ENCODE measurements at regions not wholly inside any gene's neighbourhood (a gene's known extent, or its start where the extent isn't known, plus 50 kb on each side); places are given as distances from the start of the nearest gene placed in this dataset.
"Not testable (repeated sequence)": the region's sequence is repeated elsewhere in the genome, so short reads cannot be mapped to it uniquely, and the experiment has no call there.

DNA sequence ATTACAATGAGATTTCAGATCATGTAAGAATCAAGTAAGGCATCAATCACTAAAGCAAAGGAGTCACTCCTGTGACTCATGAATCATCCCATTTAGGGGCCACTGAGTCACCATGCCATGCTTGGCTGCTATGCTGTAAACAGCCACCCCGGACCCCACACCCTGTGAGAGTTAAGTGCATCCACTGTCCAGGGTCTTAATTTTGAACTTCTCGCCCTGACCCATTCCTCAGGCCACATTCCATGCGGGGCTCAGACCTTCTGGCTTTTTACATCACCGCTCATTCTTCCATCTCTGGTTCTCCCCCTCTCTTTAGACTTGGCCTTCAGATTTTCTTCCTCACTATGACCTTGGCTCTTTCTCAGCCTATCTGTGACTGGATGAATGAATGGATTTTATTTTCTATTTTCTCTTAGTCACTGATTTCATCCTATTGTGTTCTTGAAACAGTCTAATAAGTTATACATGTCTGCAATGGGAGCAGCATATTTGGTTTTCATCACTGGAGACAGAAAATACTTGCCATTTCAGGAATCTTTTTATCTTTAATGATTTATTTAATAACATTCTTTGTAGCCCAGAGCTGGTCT, 239.6 kb downstream of the SKIDA1 start:
- no peaks in the 10 kb centered on the region for H3K79me2 ChIP-seq (ENCODE audit: control insufficient read depth, insufficient read depth, low read length)
- H3K27me3 ChIP-seq (ENCODE audit: control insufficient read depth, insufficient read depth, low read length): no peaks in the 10 kb centered on the region
- no peaks in the 10 kb centered on the region for H4K20me1 ChIP-seq (ENCODE audit: control insufficient read depth, extremely low read depth, insufficient read depth, low read length)
- H3K9ac ChIP-seq (ENCODE audit: insufficient read depth, low read length): no peak overlapping the region
- H2AFZ ChIP-seq (ENCODE audit: low read length): no peak overlapping the region
- peak in 1 of 2 donors; percentile 58 for DNase-seq (ENCODE audit: low read depth in 2 of 2)
- no peaks in the 10 kb centered on the region for H3K36me3 ChIP-seq (ENCODE audit: control insufficient read depth, insufficient read depth, low read length)
- no peak for TF ChIP-seq EZH2 (IDR thresholded peaks at IDR 0.05; ENCODE audit: low read length, missing control alignments)
- TF ChIP-seq, protein P1, sequence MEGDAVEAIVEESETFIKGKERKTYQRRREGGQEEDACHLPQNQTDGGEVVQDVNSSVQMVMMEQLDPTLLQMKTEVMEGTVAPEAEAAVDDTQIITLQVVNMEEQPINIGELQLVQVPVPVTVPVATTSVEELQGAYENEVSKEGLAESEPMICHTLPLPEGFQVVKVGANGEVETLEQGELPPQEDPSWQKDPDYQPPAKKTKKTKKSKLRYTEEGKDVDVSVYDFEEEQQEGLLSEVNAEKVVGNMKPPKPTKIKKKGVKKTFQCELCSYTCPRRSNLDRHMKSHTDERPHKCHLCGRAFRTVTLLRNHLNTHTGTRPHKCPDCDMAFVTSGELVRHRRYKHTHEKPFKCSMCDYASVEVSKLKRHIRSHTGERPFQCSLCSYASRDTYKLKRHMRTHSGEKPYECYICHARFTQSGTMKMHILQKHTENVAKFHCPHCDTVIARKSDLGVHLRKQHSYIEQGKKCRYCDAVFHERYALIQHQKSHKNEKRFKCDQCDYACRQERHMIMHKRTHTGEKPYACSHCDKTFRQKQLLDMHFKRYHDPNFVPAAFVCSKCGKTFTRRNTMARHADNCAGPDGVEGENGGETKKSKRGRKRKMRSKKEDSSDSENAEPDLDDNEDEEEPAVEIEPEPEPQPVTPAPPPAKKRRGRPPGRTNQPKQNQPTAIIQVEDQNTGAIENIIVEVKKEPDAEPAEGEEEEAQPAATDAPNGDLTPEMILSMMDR (conservative IDR thresholded peaks at IDR 0.05 in 1 of 2, IDR thresholded peaks at IDR 0.05 in 1 of 2; ENCODE audit: low read depth in 1 of 2, low read length in 2 of 2): no peak
- no peak overlapping the region for H3K27ac ChIP-seq (ENCODE audit: insufficient read depth, low read length)
- no peak overlapping the region for H3K4me3 ChIP-seq (replicated peaks in 1 of 4; ENCODE audit: control extremely low read depth in 1 of 4, insufficient read depth in 1 of 4, low read depth in 3 of 4, low read length in 4 of 4)
- peaks cover under 1% of the 10 kb centered on the region for H3K4me1 ChIP-seq (ENCODE audit: control insufficient read depth, extremely low read depth, insufficient read depth, low read length)
- no peaks in the 10 kb centered on the region for H3K9me3 ChIP-seq (ENCODE audit: control insufficient read depth, insufficient read depth, low read depth, low read length)
- no peak overlapping the region for H3K4me2 ChIP-seq (ENCODE audit: extremely low read depth, insufficient read depth, low read length)

DNA sequence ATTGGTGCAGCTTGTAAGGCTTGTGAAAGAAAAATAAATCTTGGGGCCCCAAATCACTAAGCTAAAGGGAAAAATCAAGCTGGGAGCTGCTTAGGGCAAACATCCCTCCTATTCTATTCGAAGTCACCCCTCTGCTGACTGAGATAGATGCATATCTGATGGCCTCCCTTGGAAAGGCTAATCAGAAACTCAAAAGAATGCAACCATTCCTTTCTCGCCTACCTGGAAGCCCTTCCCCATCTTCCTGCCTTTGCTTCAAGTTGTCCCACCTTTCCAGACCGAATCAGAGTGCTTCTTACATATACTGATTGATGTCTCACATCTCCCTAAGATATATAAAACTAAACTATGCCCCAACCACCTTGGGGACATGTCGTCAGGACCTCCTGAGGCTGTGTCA, 240.3 kb downstream of the SKIDA1 start:
- no peaks in the 10 kb centered on the region for H4K20me1 ChIP-seq (ENCODE audit: control insufficient read depth, extremely low read depth, insufficient read depth, low read length)
- H3K4me2 ChIP-seq (ENCODE audit: extremely low read depth, insufficient read depth, low read length): no peak overlapping the region
- no peaks in the 10 kb centered on the region for H3K9me3 ChIP-seq (ENCODE audit: control insufficient read depth, insufficient read depth, low read depth, low read length)
- no peaks in the 10 kb centered on the region for H3K27me3 ChIP-seq (ENCODE audit: control insufficient read depth, insufficient read depth, low read length)
- H3K27ac ChIP-seq (ENCODE audit: insufficient read depth, low read length): no peak overlapping the region
- no peak overlapping the region for H3K4me3 ChIP-seq (replicated peaks in 1 of 4; ENCODE audit: control extremely low read depth in 1 of 4, insufficient read depth in 1 of 4, low read depth in 3 of 4, low read length in 4 of 4)
- no peak overlapping the region for H2AFZ ChIP-seq (ENCODE audit: low read length)
- H3K36me3 ChIP-seq (ENCODE audit: control insufficient read depth, insufficient read depth, low read length): no peaks in the 10 kb centered on the region
- DNase-seq (ENCODE audit: low read depth in 2 of 2): no peak
- no peaks in the 10 kb centered on the region for H3K79me2 ChIP-seq (ENCODE audit: control insufficient read depth, insufficient read depth, low read length)
- H3K4me1 ChIP-seq (ENCODE audit: control insufficient read depth, extremely low read depth, insufficient read depth, low read length): no peaks in the 10 kb centered on the region
- no peak overlapping the region for H3K9ac ChIP-seq (ENCODE audit: insufficient read depth, low read length)
- no peak for TF ChIP-seq EZH2 (IDR thresholded peaks at IDR 0.05; ENCODE audit: low read length, missing control alignments)
- TF ChIP-seq, protein P1 (conservative IDR thresholded peaks at IDR 0.05 in 1 of 2, IDR thresholded peaks at IDR 0.05 in 1 of 2; ENCODE audit: low read depth in 1 of 2, low read length in 2 of 2): no peak

DNA sequence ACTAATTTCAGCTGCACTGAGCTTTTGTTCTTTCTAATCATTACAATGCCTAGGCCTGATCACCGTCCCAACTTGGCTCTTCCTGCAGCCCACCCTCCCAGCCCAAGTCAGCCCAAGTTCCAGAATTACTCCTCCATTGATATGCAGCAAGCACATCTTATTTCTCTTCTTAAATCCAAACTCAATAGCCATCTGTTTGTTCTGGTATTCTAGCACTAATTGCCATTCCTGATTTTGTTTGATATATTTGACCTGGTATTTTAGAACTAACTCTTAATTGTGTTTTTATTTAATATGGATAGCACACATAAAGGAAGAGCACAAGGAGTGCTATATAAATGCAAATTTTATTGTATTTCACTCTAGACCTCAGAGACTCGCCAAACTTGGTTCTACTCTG, 241.2 kb downstream of the SKIDA1 start:
- TF ChIP-seq EZH2 (IDR thresholded peaks at IDR 0.05; ENCODE audit: low read length, missing control alignments): no peak

DNA sequence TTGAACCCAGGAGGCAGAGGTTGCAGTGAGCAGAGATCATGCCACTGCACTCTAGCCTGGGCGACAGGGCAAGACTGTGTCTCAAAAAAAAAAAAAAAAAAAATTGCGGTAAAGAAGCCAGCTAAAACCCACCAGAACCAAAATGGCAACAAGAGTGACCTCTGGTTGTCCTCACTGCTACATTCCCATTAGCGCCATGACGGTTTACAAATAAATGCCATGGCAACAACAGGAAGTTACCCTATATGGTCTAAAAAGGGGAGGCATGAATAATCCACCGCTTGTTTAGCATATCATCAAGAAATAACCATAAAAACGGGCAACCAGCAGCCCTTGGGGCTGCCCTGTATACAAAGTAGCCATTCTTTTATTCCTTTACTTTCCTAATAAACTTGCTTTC, 242.4 kb downstream of the SKIDA1 start:
- not testable (repeated sequence) for H3K4me2 ChIP-seq (ENCODE audit: extremely low read depth, insufficient read depth, low read length); H3K79me2 ChIP-seq (ENCODE audit: control insufficient read depth, insufficient read depth, low read length); H3K9me3 ChIP-seq (ENCODE audit: control insufficient read depth, insufficient read depth, low read depth, low read length); DNase-seq (ENCODE audit: low read depth in 2 of 2); H3K4me3 ChIP-seq (replicated peaks in 1 of 4; ENCODE audit: control extremely low read depth in 1 of 4, insufficient read depth in 1 of 4, low read depth in 3 of 4, low read length in 4 of 4); H3K27me3 ChIP-seq (ENCODE audit: control insufficient read depth, insufficient read depth, low read length); H2AFZ ChIP-seq (ENCODE audit: low read length); H3K4me1 ChIP-seq (ENCODE audit: control insufficient read depth, extremely low read depth, insufficient read depth, low read length); H3K36me3 ChIP-seq (ENCODE audit: control insufficient read depth, insufficient read depth, low read length); H3K9ac ChIP-seq (ENCODE audit: insufficient read depth, low read length); H4K20me1 ChIP-seq (ENCODE audit: control insufficient read depth, extremely low read depth, insufficient read depth, low read length); H3K27ac ChIP-seq (ENCODE audit: insufficient read depth, low read length)

More for the DNA sequence above, 241.2 kb downstream of the SKIDA1 start:
- Histone ChIP-seq H3K9me3 (ENCODE audit: control insufficient read depth, insufficient read depth, low read depth, low read length) (no peaks in the 10 kb centered on the region), H3K4me2 (ENCODE audit: extremely low read depth, insufficient read depth, low read length) (no peak overlapping the region), H3K27me3 (ENCODE audit: control insufficient read depth, insufficient read depth, low read length) (no peaks in the 10 kb centered on the region), H3K4me1 (ENCODE audit: control insufficient read depth, extremely low read depth, insufficient read depth, low read length) (no peaks in the 10 kb centered on the region), H3K4me3 (replicated peaks in 1 of 4; ENCODE audit: control extremely low read depth in 1 of 4, insufficient read depth in 1 of 4, low read depth in 3 of 4, low read length in 4 of 4) (no peak overlapping the region), H3K36me3 (ENCODE audit: control insufficient read depth, insufficient read depth, low read length) (no peaks in the 10 kb centered on the region), H4K20me1 (ENCODE audit: control insufficient read depth, extremely low read depth, insufficient read depth, low read length) (no peaks in the 10 kb centered on the region), H3K27ac (ENCODE audit: insufficient read depth, low read length) (no peak overlapping the region), H2AFZ (ENCODE audit: low read length) (no peak overlapping the region), H3K79me2 (ENCODE audit: control insufficient read depth, insufficient read depth, low read length) (no peaks in the 10 kb centered on the region), H3K9ac (ENCODE audit: insufficient read depth, low read length) (no peak overlapping the region)
- no peak for DNase-seq (ENCODE audit: low read depth in 2 of 2)
